ENCODE measurements at regions not wholly inside any gene's neighbourhood (a gene's known extent, or its start where the extent isn't known, plus 50 kb on each side); places are given as distances from the start of the nearest gene placed in this dataset.

DNA sequence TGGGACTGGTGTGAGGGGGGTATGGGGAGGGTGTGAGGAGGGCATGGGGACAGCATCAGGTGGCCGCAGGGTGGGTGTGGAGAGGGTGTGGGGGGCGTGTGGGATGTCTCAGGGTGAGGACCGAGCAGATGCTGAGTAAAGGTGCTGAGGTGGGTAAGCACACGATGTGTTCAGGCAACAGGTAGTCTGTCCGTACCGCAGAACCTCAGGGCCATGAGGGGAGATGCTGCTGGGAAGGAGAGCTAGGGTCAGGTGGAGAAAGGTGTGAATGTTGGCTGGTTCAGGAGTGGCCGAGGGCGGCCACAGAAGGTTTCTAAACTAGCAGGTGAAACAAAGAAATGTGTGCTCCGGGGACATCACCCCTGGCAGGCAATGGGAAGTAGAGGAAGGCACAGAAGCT, 80.0 kb upstream of the CDH5 start:
- Histone ChIP-seq H3K4me1 (no peaks in the 10 kb centered on the region), H3K27me3 (no peaks in the 10 kb centered on the region), H3K27ac (no peak overlapping the region), H3K9me3 (no peaks in the 10 kb centered on the region), H3K36me3 (no peaks in the 10 kb centered on the region), H3K4me3 (no peak overlapping the region)
- DNase-seq (ENCODE audit: extremely low spot score in 2 of 2), result peak; percentile 72 to 74
- intact Hi-C loops (cut with DNase I), result no loop called here
- TF ChIP-seq CTCF (IDR thresholded peaks at IDR 0.05) (no peak), POLR2A (IDR thresholded peaks at IDR 0.05) (no peak)

DNA sequence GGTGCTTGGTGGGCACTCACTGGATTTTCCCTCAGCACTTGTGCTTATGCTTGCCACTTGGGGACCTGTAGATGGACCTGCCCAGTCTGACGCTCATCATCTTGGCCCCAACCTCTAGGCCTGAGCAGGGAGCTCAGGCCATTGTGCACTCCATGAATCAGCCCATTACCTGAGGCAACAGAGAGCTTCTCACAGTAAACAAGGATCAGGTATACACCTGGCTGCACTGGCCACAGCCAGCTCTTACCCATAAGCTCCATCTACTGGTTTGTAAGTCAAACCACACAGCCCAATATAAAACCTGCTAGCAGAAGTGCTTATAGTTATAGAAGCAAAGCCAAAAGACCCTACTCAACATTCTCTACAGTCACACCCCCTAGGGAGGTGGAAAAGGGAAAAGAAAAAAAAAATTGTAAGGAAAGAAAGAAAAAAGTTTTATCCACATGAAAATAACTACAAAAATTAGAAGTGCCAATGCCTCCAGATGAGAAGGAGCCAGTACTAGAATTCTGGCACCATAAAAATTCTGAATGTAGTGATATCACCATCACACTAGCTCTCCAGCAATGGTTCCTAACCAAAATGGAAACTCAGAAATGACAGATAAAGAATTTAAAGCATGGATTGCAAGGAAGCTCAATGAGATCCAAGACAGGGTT, 87.8 kb upstream of the CDH5 start:
- no peak for TF ChIP-seq CTCF (IDR thresholded peaks at IDR 0.05)
- no peak for TF ChIP-seq POLR2A (IDR thresholded peaks at IDR 0.05)
- no peak for TF ChIP-seq POLR2AphosphoS5 (IDR thresholded peaks at IDR 0.05; ENCODE audit: insufficient read depth in 1 of 2, low read depth in 1 of 2)
- no peak overlapping the region for H3K27ac ChIP-seq
- peak in 1 of 2 donors; percentile 79 for DNase-seq (ENCODE audit: extremely low spot score in 2 of 2)
- H3K9me3 ChIP-seq, result no peaks in the 10 kb centered on the region
- H3K27me3 ChIP-seq, result no peaks in the 10 kb centered on the region
- H3K36me3 ChIP-seq, result no peaks in the 10 kb centered on the region
- peaks cover 15% of the 10 kb centered on the region for H3K4me1 ChIP-seq
- H3K4me3 ChIP-seq, result no peak overlapping the region
- intact Hi-C loops (cut with DNase I), result no loop called here

DNA sequence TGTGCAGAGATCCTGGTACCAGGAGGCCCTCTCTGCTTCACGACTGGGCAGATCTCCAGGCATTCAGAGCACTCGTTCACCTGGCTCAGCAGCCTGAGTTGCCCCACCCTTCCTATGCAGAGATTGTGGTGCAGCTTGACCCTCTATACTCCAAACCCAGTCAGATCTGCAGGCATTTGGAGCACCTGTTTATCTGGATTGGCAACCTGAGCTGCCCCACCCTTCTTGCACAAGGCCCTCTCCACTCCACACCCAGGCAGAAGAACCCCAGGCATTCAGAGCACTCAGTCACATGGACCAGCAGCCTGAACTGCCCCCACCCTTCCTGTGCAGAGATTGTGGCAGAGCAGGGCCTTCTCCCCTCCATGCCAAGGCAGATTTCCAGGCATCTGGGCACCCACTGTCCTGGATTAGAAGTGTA, 88.4 kb upstream of the CDH5 start:
- intact Hi-C loops (cut with DNase I), result no loop called here
- TF ChIP-seq CTCF (IDR thresholded peaks at IDR 0.05) (no peak), POLR2A (IDR thresholded peaks at IDR 0.05) (no peak), POLR2AphosphoS5 (IDR thresholded peaks at IDR 0.05; ENCODE audit: insufficient read depth in 1 of 2, low read depth in 1 of 2) (peak in 1 of 2 donors; percentile 51)
- Histone ChIP-seq H3K4me3 (no peak overlapping the region), H3K9me3 (no peaks in the 10 kb centered on the region), H3K27me3 (no peaks in the 10 kb centered on the region), H3K4me1 (peaks cover 15% of the 10 kb centered on the region), H3K27ac (no peak overlapping the region), H3K36me3 (no peaks in the 10 kb centered on the region)
- DNase-seq (ENCODE audit: extremely low spot score in 2 of 2), result peak; percentile 83 to 94

DNA sequence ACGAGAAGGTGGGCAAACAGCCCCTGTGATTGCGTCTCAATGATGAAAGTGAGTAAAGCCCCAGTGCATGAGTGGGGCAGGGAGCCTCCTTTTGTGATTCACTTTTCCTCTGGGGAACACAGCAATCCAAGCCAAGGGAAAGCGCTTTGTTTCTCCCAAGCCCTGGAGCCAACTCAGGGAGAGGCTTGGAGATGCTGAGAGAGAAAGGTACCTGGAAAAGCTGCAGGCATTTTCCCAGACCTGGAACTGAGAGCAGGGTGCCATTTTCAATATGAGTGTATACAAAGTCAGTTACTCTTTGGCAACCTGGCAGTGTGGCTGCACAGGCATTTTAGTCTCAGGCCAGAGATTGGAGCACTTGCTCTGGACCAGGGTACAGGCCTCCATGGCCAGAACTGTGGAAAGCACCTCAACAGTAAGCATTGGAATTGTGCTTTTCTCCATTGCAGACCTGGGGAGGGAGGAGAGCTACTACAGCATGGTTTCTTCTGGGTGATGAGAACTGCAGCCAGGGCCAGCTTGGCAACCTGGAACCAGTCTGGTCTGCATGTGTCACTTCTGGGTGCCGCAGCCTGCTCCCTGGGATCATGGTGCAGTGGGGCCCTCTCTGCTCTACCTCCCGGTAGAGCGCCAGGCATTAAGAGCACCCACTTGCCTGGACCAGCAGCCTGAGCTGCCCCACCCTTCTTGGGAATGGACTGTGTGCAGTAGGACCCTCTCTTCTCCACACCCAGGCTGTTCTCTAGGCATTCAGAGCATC, 89.0 kb upstream of the CDH5 start:
- no peak overlapping the region for H3K27ac ChIP-seq
- H3K4me1 ChIP-seq, result peaks cover 15% of the 10 kb centered on the region
- no peaks in the 10 kb centered on the region for H3K36me3 ChIP-seq
- intact Hi-C loops (cut with DNase I), result no loop called here
- TF ChIP-seq POLR2AphosphoS5 (IDR thresholded peaks at IDR 0.05; ENCODE audit: insufficient read depth in 1 of 2, low read depth in 1 of 2) (no peak), CTCF (IDR thresholded peaks at IDR 0.05) (no peak)
- H3K9me3 ChIP-seq, result no peaks in the 10 kb centered on the region
- no peak overlapping the region for H3K4me3 ChIP-seq
- no peaks in the 10 kb centered on the region for H3K27me3 ChIP-seq
- peak; percentile 14 to 71 for DNase-seq (ENCODE audit: extremely low spot score in 2 of 2)

DNA sequence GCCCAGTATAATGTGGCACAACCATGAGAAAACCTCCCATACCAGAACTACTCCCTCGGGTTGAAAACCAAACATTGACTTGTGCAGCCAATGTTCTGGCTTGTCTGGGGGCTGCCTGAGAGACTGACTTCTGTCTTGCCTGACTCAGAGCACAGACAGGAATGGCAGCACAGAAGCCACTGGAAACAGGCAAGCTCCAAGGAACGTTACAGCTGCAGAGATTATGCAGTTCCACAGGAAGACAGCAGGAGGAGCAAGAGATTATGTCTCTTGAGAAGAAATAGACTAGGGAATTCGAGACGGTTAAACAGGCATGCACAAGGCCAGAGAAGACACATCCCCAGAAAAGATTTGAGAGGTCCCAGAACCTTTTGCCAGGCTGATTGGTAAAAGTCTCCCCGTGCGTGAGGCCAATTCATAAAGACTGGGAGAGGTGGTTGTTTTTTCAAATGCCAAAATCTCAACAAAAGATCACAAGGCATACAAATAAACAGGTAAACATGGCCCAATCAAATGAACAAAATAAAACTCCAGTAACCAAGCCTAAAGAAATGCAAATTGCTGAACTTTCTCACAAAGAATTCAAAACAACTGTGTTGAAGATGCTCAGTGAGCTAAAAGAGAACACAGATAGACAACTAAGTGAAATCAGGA, 90.6 kb upstream of the CDH5 start:
- no peaks in the 10 kb centered on the region for H3K27me3 ChIP-seq
- intact Hi-C loops (cut with DNase I), result no loop called here
- TF ChIP-seq CTCF (IDR thresholded peaks at IDR 0.05) (no peak), POLR2AphosphoS5 (IDR thresholded peaks at IDR 0.05; ENCODE audit: insufficient read depth in 1 of 2, low read depth in 1 of 2) (no peak), POLR2A (IDR thresholded peaks at IDR 0.05) (no peak)
- no peak overlapping the region for H3K27ac ChIP-seq
- peak; percentile 49 for DNase-seq (ENCODE audit: extremely low spot score in 2 of 2)
- peaks cover 15% of the 10 kb centered on the region for H3K4me1 ChIP-seq
- H3K9me3 ChIP-seq, result no peaks in the 10 kb centered on the region
- no peak overlapping the region for H3K4me3 ChIP-seq
- no peaks in the 10 kb centered on the region for H3K36me3 ChIP-seq
